HG03442 (cell line): ENCODE measurements at regions not wholly inside any gene's neighbourhood (a gene's known extent, or its start where the extent isn't known, plus 50 kb on each side); places are given as distances from the start of the nearest gene placed in this dataset.
"Not testable (repeated sequence)": the region's sequence is repeated elsewhere in the genome, so short reads cannot be mapped to it uniquely, and the experiment has no call there.

Experiments used
- ATAC-seq: cut with Tn5 transposase; IDR thresholded peaks from one replicate; pipeline ENCODE4 v1.9.1; 2021; ENCODE audit warnings: mild to moderate bottlenecking, moderate library complexity; ENCODE audit not compliant: unreplicated experiment

DNA sequence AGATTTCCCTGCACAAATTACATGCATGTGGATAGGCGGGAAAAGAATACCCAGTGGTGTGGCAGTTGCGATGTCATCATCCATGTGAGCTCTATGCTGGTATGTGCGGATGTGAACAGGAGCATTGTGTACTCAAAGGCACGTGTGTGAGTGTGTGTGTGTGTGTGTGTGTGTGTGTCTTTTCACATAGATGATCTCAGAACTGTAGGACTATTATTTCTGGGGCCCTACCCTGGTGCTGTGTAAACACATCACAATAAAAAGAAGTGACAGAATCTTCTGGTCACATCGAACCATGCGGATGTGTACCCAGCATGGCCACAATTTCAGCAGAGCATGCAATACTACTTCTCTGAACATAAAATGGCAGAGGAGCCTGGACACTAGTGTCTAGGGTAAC is 624.8 kb downstream of the MID1IP1 start:
- no peak for ATAC-seq

DNA sequence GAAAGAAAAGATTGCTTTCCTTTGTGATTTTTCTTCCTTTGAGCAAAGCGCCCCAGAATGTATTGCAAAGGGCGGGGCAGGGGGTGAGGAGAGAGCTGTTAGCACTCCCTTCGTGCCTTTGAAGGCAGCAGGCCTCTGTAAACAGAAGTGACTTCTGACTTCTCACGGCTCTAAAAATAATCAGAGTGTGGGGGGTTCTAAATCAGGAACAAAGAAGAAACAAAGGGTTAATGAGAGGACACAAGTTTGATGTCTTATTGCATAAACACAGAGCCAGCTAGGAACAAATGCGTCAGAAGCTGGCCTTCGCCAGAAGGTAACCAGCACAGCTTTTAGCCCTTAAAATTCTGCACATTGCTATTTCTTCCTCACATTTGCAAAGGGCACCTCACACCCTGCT is 626.2 kb downstream of the MID1IP1 start:
- ATAC-seq = no peak

DNA sequence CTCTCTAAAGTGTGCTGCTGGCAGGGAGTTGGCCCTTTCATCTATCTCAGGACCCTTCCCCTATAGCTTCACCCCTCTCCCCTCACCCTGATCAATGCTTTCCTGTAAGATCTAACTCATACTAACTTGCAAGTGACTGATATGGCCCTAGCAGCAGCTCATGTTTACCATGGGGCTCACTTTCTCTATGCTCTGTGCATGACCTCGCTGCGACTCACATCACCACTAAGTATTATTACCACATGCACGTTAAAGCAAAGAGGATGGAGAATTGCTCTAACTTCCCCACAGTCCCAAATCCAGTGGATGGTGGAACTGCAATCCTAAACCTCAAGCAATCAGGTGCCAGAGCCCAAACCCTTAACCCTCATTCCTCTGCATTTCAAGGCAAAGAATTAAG is 626.6 kb downstream of the MID1IP1 start:
- no peak for ATAC-seq

DNA sequence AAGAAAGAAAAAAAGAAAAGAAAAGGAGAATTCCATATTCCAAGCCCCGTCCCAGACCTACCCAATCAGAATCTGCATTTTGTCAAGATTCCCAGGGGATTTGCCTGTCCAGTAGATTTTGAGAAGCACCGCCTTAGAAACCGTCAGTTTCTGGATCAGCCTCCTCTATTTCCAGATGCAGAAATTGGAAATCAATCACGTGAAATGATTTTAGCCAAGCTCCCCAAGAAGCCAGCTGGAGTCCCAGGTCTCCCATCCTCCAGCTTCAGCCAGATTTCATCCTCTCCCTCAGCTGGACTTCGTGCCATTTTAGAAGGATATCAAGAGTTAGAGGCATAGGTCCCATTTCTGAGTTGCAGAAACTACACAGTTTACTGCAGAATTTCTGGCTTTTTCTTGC is 629.3 kb downstream of the MID1IP1 start:
- ATAC-seq = no peak

DNA sequence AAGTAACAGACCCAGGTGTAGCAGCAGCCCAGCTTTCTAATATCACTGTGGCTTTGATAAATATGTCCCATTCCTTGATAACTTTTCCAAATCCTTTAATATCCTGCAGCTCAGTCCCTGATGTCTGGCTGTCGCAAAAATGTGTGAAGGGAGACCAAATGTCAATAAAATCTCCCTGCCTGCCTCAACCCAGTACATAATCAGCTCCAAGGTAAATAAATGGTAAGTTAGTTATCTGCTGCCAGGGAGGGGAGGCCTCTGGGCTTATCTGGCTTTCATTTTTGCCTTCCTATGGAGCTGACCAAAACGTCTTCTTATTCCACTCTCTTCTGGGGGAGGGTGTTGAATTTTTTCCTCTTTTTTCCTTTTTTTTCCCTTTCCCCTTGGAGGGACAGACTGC is 630.6 kb downstream of the MID1IP1 start:
- no peak for ATAC-seq

DNA sequence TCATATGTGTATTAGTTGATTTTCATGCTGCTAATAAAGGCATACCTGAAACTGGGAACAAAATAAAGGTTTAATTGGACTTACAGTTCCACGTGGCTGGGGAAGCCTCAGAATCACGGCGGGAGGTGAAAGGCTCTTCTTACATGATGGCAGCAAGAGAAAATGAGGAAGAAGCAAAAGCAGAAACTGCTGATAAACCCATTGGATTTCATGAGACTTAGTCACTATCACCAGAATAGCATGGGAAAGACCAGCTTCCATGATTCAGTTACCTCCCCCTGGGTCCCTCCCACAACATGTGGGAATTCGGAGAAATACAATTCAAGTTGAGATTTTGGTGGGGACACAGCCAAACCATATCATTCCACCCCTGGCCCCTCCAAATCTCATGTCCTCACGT is 633.4 kb downstream of the MID1IP1 start:
- not testable (repeated sequence) for ATAC-seq

DNA sequence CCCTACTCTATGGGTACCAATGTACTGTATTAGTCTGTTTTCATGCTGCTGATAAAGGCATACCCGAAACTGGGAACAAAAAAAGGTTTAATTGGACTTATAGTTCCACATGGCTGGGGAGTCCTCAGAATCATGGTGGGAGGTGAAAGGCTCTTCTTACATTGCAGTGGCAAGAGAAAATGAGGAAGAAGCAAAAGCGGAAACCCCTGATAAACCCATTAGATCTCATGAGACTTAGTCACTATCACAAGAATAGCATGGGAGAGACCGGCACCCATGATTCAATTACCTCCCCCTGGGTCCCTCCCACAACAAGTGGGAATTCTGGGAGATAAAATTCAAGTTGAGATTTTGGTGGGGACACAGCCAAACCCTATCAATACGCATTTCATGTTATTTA is 635.3 kb downstream of the MID1IP1 start:
- not testable (repeated sequence) for ATAC-seq

DNA sequence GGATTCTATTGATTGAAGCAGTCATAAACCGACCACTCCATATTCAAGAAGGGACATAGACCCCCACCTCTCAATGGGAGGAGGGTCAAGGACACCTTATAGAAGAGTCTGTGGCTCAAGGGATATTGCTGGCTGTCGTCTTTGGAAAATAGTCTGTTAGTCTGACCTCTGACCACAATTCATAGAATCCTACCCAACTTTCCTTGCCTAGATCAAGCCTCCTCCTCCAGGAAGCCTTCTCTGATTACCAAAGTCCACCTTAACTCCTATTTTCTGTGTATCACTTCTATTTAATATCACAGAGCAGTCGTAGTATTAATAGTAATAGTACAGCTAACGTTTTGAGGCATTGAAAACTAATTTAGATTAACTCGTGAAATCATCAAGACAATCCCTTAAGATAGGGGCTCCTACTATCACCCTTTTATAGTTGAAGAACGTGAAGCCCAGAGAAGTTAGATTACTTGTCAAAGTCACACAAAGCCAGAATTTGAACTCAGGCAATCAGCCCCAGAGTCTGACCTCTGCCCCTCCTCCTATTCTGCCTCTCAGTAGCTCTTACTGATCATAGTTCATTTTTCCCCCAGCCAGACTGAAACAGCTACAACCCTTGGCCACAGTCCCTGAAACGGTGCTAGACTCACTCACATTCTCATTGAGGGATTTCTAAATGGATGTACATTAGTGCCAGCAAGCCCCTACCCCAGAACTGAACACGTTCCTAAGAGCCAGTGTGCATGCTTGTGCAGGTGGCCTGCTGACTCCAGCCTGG is 636.6 kb downstream of the MID1IP1 start:
- no peak for ATAC-seq

DNA sequence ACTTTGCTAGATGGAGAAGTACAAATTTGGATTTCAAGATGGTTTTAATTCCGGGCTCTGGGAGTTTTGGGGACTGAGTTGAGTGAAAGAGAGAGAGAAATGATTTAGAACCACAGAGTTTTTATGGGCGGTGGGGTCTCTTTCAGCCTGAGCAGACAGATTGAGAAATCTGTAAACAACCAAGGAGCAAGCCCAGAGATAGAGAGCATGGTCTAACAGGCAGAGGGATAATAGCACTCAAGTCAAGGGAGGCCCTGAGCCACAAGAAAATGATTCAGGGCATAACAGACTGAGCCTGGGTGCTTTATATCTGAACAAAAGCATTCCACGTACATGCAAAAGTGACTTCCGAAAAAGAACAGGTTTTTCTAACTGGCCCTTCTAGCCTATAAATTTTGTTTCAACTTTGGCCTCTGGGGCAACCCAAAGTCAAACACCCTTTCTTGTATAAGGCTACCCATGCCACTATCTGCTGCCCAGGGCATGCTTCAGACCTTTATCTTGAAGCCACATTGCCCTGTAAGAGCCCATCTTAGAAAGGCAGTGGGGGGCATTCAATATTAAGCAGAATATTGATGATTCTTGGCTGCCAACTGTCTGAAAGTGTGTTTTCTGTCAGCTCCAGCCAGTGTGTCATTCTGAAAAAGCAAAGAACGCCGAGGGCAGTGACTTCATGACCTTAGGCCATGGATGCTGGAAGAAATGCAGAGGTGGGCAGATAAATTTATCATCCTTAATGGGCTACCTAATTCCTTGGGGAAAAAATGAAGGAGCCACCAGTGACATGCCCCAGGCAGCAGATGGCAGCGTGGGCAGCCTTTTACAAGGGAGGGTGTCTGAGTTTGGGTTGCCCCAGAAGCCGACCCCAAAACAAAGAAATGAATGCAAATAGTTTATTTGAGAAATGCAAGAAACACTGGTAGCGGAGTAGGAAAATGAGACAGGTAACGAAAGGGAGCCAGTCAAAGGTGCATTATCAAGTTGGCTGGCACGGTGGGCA is 637.6 kb downstream of the MID1IP1 start:
- no peak for ATAC-seq

DNA sequence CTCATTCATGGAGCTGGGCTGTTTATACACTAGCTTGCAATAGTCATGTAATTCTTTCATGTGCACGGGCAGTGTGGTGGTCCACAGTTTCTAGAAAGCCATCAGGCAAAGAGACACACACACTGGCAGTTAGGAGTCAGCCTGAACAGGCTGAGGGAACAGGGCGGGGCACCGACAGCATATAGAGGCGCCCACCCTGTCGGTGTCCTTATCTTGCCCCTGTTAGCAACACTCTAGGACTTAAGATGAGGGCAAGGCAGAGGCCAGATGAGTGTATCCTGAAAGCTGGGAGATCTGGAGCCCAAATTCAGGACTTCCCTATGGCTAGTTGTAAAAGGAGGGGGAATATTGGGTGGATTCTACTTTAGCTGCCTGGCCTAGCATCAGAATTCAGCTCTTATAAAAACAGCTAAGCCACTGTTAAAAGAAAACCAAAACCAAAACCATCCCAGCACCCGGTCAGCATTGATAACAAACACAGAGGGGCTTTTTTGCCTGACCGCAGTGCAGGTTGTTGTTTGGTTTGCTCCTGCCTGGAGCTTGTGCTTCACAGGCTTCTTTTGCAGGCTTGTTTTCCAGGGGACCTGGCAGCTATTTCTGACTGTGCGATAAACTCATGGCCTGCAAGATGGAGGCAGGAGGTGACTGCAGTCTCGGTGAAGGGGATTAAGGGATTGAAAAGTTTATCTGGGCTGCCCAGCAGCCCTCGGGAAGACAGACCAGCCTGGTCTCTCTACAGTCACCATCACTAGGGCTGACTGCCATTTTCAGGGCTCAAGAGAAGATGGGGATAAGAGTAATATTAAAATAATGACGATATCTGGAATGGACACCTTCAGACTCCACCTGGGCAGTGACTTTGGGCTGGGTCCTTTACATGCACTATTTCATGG is 638.9 kb downstream of the MID1IP1 start:
- ATAC-seq = peak; percentile 57

DNA sequence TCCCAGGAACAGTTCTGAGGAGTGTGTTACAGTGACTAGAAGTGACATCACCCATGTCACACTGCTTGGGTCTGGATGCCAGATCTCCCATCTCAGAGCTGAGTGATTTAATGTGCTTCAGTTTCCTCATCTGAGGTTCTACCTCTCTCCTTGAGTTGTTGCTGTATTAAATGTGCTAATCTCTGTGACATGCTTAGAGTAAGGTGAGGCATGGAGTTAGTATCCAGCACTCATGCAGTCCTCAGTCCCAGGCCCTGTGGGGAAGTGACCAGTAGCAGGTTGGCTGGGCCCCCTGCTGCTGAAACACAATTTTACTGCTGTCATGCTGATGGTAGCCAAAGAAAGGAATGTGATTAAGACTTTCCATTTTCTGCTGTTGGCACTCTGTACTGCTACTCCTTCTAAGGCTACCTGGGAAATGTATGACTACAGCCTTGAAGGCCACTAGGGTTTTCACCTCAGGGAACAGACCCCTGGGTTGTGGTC is 639.6 kb downstream of the MID1IP1 start:
- peak; percentile 29 for ATAC-seq

DNA sequence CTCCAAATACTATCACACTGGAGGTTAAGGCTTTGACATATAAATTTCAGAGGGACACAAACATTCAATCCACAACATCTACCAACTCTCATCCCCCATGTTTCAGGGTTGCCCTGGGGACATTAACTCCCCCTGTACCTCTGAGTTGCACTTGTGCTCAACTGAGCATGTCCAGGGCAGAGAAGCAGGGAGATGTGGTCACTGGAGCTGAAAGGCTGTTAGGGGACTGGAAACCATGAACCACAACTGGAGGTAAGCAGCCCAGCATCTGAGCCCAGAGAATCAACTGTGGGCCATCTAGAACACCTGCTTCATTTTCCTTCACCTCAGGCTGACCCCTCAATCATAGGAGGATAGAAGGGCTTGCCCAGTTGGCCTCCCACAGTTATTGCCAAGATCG is 641.1 kb downstream of the MID1IP1 start:
- no peak for ATAC-seq

DNA sequence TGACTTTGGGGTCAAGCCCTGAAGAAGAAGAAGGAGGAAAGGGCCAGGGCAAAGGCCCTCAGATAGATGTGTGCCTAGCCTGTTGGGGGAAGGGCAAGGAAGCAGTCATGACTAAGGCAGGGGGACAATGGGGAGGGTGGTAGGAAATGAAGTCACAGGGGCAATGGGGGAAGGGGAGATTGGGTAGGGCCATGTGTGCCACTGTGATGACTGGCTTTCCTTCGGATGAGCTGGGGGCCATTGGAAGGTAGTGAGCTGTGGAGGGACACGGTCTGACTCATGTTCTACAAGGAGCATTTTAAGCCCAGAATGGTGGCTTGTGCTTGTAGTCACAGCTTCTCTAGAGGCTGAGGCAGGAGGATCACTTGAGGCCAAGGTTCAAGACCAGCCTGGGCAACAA is 642.0 kb downstream of the MID1IP1 start:
- ATAC-seq = no peak

DNA sequence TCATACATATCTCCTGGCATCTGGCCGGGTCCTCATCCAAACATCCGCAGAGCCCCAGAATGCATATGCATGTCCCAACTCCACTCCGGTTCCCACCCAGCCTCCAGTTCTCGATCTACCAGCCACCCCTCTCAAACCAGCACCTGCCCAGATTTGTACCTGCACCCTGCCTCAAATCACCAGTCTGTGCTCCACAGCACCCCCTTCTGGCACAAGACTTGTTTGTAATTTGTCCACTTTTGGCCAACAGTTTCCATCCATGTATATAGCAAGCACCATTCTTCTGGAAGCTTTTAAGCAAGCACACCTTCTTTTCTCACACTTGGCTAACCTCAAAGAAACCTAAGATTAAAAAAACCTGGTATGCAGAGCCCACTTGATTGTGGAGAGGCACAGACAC is 644.1 kb downstream of the MID1IP1 start:
- no peak for ATAC-seq

DNA sequence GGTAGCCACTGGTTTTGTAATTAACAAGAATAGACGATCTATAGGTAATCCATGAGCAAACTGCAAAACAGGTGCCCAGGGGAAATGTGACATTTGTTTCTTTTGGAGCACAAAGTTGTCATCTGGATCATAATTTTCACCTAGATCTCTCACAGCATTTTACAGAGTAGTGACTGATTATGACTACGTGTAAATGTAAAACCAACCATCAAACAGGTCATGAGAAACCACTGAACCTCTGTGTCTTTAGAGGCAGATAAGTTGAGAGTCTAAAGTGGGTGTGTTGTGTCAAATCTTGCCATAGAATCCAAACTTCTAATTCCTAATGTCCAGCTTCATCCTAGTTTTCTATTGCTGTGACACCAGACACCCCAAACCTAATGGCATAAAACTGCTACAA is 648.1 kb downstream of the MID1IP1 start:
- ATAC-seq = no peak

DNA sequence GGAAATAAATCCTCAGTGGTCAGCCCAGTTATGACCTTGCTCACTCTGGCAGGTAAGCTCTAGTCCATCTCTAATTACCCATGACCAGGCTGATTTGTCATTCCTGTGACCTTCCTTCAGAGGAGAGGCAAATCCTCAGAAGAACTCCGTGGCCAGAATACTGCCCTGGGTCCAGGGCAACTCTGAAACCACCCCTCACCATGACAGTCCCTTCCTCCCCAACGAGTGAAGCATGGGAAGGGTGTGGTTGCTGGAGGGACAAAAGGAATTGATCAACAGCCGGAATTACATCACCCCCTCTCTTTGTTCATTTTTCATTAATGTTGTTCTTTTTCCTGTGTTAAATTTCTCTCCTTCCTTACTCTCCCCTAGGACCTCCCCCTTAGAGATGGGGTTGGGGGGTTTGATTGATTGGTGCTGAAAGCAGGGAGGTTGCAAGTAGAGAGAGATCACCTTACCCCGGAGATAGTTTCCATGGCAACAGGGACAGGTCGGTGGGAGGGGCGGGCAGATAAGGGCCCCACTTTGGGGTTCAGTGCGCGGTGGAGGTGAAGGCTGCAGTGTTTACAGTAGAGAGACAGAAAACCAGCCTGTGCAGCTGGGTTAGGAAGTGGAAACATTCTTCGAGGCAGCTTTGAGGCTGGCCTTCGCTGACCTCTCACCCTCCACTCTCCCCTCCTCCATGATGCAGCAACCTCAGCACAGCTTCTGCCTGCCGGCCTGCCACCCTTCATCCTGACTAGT is 647.4 kb downstream of the BCOR start:
- ATAC-seq = no peak

DNA sequence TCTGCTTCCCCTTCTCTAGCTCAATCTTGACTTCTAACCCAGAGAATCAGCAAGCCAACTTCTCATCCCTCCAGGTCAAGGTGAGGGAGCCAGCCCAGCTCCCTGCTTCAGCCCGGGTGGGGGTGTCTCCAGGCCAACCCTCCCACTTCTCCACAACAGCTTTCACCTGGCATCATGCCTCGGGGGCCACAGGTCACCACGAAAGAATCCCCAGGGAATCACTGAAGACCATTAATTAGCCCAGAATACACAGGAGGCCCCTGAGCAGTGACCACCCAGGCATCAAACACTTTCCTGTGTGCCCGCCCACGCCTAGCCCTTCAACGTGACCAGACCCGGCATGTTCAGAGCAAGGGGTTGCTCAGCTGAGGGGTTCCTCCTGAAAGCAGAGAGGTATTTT is 646.7 kb downstream of the BCOR start:
- no peak for ATAC-seq

DNA sequence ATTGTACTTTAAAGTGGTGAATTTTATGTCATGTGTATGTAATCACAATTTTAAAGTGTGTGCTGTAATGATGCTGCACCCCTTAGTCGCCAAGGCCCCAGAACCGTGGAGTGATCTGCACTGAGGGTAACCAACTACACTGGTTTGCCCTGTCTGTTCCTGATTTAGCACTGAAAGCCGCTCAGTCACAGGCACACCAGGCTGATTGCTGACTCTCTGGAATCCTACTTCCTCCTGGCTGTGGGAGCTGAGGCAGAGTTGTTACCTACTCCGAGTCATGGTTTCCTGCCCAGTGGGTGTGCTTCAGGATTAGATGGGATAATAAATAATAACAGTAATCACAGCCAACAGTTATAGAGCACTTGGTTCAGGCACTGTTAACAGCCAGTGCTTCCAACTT is 645.4 kb downstream of the BCOR start:
- no peak for ATAC-seq

DNA sequence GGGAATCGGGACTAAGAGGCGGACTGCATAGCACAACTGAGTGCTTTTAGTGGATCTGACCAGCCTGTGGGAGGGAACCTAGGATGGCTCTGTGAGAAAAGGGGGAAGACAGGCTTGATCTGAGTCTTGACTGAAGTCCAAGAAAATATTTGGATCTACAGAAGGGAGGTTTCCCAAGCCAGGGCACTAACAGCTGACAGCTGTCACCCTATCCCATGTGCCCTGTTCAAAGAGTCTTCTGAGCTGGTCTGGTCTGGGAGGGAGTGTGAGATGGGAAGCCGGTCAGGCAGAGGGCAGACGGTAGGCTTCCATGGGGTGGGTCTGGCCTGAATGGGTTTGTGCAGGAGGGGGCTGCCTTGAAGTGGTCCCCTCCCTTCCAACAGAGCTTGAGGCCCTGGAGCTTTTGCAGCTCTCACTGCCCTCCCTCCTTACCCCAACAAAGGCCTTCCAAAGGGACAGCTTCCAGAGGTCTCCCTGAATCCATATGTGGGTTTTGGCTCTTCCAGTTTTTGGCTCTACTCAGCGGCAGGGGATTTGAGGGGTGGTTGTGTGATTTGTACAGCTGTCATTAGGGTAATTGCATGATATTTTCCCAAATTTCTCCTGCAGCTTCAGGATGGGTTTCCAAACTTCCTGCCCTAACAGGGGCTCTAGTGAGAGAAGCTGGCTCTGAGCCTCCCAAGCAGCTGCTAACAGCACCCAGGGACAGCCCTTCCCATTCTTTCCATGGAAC is 643.7 kb downstream of the BCOR start:
- ATAC-seq = no peak
